ENCODE measurements at regions not wholly inside any gene's neighbourhood (a gene's known extent, or its start where the extent isn't known, plus 50 kb on each side); places are given as distances from the start of the nearest gene placed in this dataset.

- TF ChIP-seq CTCF (IDR thresholded peaks at IDR 0.05) (no peak), POLR2A (IDR thresholded peaks at IDR 0.05) (no peak)
Measured at GRCh38 chr10:43931308-43931930, 282.7 kb upstream of the ZNF32 start.
